Thoracic aorta (tissue), 2 donors: ENCODE measurements at regions not wholly inside any gene's neighbourhood (a gene's known extent, or its start where the extent isn't known, plus 50 kb on each side); places are given as distances from the start of the nearest gene placed in this dataset.

Source experiments
- ATAC-seq: fragments of 150-250 bp; one replicate; pipeline ENCODE4 v1.8.0; 2017; ENCODE audit warnings: low read depth; ENCODE audit not compliant: insufficient number of reproducible peaks, low FRiP score
- DNase-seq: peaks from one replicate; pipeline ENCODE4 v3.0.0-alpha.2; 2020; ENCODE audit warnings: low spot score
- H3K27ac ChIP-seq, 2 donors: fragments of 200-600 bp; sonication (generic); 1 replicate in 1 of 2; 2 replicates in 1 of 2; pipeline ENCODE4 v1.5.1; 2016; ENCODE audit warnings: mild to moderate bottlenecking in 2 of 2, moderate library complexity in 2 of 2
- H3K27me3 ChIP-seq: fragments of 200-600 bp; sonication (generic); replicated peaks from 2 replicates; pipeline ENCODE4 v1.6.0; 2016; ENCODE audit warnings: mild to moderate bottlenecking; ENCODE audit not compliant: insufficient read depth
- H3K36me3 ChIP-seq: fragments of 200-600 bp; sonication (generic); one replicate; pipeline ENCODE4 v1.5.1; 2016
- H3K4me1 ChIP-seq, 2 donors: fragments of 200-600 bp; sonication (generic); 1 replicate in 1 of 2; 2 replicates in 1 of 2; pipeline versions ENCODE4 v1.5.1 to v1.6.0; 2016; ENCODE audit warnings: low read depth in 2 of 2, mild to moderate bottlenecking in 1 of 2; ENCODE audit not compliant: control insufficient read depth in 1 of 2
- H3K4me3 ChIP-seq: fragments of 200-600 bp; sonication (generic); 2 replicates; pipeline ENCODE4 v1.5.1; 2016; ENCODE audit warnings: mild to moderate bottlenecking
- H3K9me3 ChIP-seq: fragments of 200-600 bp; sonication (generic); 2 replicates; pipeline ENCODE4 v1.5.1; 2016
- TF ChIP-seq, protein P1 (sequence below): fragments of 200-600 bp; sonication (generic); IDR thresholded peaks from one replicate; pipeline ENCODE4 v1.5.1; 2019; ENCODE audit warnings: antibody characterized with exemption

DNA sequence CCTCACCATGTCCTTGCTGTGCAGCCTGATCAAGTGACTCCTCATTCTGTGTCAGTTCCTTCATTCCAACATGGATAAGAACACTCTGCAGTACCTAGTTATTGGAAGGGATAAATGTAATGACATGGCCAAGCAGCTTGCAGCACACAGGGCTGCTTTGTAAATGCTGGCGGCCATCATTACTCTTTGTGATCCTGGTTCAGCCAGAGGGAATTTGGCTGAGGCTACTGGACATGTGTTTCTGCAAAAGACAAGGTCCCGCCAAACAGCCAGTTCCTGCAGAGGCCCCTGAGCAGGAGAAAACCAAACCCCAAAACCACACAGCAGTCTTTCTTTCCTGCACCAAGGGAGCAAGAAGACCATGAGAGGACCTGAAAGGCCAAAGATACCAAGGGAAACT lies 495.8 kb downstream of the AJAP1 start:
- Histone ChIP-seq H3K27me3 (no peaks in the 10 kb centered on the region), H3K4me3 (no peak overlapping the region), H3K36me3 (no peaks in the 10 kb centered on the region), H3K4me1 (no peaks in the 10 kb centered on the region), H3K27ac (no peak overlapping the region), H3K9me3 (no peaks in the 10 kb centered on the region)
- DNase-seq = no peak
- ATAC-seq = no peak
- TF ChIP-seq, protein P1, sequence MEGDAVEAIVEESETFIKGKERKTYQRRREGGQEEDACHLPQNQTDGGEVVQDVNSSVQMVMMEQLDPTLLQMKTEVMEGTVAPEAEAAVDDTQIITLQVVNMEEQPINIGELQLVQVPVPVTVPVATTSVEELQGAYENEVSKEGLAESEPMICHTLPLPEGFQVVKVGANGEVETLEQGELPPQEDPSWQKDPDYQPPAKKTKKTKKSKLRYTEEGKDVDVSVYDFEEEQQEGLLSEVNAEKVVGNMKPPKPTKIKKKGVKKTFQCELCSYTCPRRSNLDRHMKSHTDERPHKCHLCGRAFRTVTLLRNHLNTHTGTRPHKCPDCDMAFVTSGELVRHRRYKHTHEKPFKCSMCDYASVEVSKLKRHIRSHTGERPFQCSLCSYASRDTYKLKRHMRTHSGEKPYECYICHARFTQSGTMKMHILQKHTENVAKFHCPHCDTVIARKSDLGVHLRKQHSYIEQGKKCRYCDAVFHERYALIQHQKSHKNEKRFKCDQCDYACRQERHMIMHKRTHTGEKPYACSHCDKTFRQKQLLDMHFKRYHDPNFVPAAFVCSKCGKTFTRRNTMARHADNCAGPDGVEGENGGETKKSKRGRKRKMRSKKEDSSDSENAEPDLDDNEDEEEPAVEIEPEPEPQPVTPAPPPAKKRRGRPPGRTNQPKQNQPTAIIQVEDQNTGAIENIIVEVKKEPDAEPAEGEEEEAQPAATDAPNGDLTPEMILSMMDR = no peak

- no peak for ATAC-seq
- no peak for DNase-seq
- Histone ChIP-seq H3K9me3 (no peaks in the 10 kb centered on the region), H3K4me1 (no peaks in the 10 kb centered on the region), H3K27ac (no peak overlapping the region), H3K27me3 (no peaks in the 10 kb centered on the region), H3K4me3 (no peak overlapping the region), H3K36me3 (no peaks in the 10 kb centered on the region)
- TF ChIP-seq, protein P1 = no peak
These were observed 493.4 kb downstream of the AJAP1 start for GRCh38 chr1:5147806-5148205.

- Histone ChIP-seq H3K27ac (no peak overlapping the region), H3K9me3 (no peaks in the 10 kb centered on the region), H3K4me3 (no peak overlapping the region), H3K4me1 (no peaks in the 10 kb centered on the region), H3K36me3 (no peaks in the 10 kb centered on the region), H3K27me3 (no peaks in the 10 kb centered on the region)
- DNase-seq (no peak), ATAC-seq (no peak)
- TF ChIP-seq, protein P1 = no peak
These were observed 488.0 kb downstream of the AJAP1 start for GRCh38 chr1:5142389-5142788.

DNA sequence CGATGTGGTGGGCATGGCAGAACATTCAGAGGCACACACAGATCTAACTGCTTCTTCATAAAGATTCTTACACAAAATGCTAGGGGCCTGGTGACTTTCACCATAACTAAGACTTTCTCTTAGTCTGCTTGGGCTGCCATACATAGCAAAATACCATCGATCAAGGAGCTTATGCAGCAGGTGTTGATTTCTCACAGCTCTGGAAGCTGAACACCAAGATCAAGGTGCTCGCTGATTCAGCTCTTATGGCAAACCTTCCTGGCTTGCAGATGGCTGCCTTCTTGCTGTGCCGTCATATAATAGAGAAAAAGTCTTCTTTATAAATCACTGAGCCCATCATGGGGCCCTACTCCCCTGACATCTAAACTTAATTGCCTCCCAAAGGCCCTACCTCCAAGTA lies 487.3 kb downstream of the AJAP1 start:
- H3K27me3 ChIP-seq = no peaks in the 10 kb centered on the region
- TF ChIP-seq, protein P1 = no peak
- H3K9me3 ChIP-seq = no peaks in the 10 kb centered on the region
- ATAC-seq (no peak), DNase-seq (no peak)
- H3K36me3 ChIP-seq = no peaks in the 10 kb centered on the region
- no peak overlapping the region for H3K4me3 ChIP-seq
- H3K27ac ChIP-seq = no peak overlapping the region
- H3K4me1 ChIP-seq = no peaks in the 10 kb centered on the region

DNA sequence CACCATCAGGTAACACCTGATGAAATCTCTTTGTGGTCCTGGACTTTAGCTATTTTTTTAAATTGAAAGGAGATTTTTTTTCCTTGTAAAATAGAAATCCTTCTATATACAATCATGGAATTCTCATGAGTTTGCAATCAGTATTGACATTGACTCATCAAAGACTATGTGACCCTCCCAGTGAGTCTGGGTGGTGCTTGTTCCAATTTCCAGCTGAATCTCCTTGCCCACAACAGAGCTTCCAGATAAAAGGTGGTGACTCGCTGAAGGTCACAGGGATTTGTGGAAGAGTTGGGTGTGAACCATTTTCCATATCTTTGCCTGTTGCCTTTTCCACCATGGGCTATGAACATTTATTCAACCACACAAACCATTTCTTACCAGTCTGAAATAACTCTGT lies 486.6 kb downstream of the AJAP1 start:
- DNase-seq = no peak
- H3K4me3 ChIP-seq = no peak overlapping the region
- H3K9me3 ChIP-seq = no peaks in the 10 kb centered on the region
- H3K27me3 ChIP-seq = no peaks in the 10 kb centered on the region
- TF ChIP-seq, protein P1 = no peak
- H3K4me1 ChIP-seq = no peaks in the 10 kb centered on the region
- no peak overlapping the region for H3K27ac ChIP-seq
- no peak for ATAC-seq
- H3K36me3 ChIP-seq = no peaks in the 10 kb centered on the region
